Activated T-cell treated with anti-CD3 and anti-CD28 coated beads for 48 hours (primary cell): ENCODE measurements at regions not wholly inside any gene's neighbourhood (a gene's known extent, or its start where the extent isn't known, plus 50 kb on each side); places are given as distances from the start of the nearest gene placed in this dataset.
"Not testable (repeated sequence)": the region's sequence is repeated elsewhere in the genome, so short reads cannot be mapped to it uniquely, and the experiment has no call there.

Source experiments
- DNase-seq: peaks from one replicate; pipeline ENCODE4 v3.0.0-alpha.2; 2020; ENCODE audit warnings: low read depth

DNA sequence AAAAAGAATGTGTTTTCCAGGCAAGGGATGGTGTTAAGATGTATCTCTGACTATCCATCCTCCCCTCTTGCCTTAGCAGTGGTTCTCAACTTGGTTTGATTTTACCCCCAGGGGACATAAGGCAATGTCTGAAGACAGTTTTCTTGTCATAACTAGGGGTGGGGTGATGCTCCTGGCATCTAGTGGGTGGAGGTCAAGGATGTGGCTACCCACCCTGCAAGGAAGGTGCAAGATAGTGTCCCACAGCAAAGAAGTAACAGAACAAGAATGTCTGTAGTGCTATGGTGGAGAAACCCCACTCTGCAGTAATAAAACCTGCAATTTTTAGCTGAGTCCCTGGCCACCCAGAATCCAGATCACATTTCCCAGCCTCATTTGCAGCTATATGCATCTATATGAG, 81.2 kb upstream of the TBL1X start:
- DNase-seq: no peak

DNA sequence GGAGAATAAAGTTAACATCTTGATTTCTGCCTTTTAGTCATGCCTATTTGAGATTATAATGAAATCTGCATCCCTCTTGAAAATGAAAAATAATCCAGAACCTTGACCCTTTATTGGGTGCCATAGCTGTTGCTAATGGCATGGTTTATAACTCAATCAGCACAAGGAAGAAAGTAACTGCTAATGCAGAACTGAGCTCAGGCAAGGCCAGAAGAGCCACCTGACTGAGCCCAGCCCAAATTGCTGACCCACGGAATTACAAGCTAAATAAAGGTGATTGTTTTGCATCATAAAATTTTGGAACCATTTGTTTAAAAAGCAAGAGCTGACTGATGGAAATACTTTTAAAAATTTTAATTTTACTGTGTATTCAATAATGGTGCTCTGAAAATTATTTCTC, 76.4 kb upstream of the TBL1X start:
- no peak for DNase-seq

DNA sequence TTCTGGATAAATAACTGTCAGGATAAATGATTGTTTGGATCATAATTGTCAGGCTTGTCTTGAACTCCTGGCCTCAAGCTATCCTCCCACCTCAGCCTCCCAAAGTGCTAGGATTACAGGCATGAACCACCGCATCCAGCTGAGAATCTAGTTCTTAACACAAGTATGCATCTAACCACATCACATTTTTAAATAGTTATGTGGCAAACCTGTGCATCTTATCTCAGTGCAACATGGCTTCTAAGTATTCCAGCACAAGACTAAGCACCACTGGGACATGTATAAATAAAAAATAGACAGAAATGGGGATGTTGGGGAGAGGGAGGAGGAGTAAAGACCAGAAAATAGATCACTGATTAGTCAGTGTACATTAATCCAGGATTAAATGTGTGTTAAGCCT, 74.7 kb upstream of the TBL1X start:
- DNase-seq: no peak

DNA sequence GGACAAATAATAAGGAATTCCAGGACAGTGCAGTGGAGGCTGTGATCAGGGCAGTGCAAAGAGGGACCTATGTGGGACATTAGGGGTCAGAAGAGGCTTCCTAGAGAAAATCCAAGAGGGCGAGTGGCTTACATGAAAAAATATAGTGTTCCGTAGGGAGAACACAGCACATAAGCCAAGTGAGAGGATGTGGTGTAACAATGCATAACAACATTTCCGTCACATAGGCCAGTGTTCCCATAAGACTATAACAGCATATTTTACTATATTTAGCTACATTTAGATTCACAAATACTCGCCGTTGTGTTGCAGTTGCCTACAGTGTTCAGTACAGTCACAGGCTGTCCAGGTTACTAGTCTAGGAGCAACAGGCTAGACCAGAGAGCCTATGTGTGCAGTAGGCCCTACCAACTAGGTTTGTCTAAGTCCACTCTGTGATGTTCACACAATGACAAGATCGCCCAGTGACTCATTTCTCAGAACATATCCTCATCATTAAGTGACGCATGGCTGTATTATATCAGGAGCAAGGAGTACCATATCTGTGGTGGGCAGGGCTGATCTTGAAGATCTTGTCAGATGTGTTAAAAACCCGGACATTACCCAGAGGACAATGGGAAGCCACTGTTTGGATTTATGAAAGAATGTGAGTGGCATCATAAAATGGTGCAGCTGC, 74.0 kb upstream of the TBL1X start:
- no peak for DNase-seq

DNA sequence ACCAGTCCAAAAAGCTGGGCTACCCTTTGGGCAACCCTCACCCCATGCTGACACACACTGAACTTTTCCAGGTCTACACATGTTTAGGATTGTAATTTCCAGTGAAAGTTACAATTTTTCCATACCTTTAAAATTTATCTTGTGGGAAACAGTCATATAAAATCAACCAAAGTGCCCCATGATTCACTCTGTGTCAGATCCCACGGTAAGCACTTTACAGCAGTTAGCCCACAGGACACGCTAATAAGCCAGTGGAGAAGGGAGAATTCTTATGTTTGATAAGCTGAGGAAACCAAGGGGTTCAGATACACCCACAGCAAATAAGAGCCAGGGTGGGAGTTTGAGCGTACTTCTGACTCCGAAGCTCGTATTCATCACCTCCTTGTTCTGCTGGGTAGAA, 72.4 kb upstream of the TBL1X start:
- no peak for DNase-seq

DNA sequence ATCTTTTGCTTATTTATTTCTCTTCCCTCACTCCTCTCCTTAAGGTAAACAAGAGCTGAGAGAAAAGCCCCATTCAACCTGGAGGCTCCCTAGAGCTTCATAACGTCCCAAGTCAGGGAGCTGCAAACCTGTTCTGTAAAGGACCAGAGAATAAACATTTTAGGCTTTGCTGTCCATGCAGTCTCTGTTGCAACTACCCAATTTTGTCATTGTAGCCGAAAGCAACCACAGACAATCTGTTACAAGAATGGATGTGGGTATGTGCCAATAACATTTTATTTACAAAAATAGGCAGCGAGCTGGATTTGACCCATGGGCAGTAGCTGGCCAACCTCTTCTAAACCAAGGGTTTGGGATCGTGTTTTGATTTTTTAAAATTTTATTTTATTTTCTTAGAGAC, 71.3 kb upstream of the TBL1X start:
- no peak for DNase-seq

DNA sequence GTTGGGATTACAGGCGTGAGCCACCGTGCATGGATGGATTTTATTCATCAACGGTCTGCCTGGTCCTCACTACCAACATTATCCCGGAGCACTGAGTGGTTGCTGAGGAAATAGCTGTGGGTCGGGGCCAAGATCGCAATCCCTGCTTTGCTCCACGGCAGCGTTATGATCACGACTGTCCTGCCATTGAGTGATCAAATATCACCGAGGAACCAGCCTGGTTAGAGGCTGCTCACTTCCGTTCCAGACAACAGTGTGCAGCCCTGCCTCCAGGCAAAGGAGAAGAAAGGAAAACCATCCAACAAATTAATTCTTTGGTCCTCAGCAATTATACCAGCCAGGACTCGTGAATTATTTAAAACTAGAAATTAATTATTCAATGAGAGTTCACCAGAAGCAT, 70.6 kb upstream of the TBL1X start:
- DNase-seq: no peak

DNA sequence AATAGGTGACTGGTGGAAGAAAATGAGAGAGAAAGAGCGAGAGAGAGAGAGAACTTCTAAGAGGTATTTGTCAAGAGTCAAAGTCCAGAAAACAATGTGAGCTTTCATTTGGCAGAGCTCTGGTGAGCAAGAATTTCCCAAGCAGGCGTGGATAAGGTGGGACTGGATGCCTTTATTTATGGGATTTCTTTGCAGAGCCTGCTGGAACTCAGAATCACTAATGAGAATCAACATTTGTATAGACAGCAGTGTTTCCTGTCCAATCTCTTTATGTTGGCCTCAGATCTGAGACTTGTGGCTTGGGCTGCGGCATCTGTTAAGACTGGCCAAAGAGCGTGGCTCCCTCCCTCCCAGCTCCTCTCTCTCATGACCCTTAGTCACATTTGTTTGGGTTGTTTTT, 67.9 kb upstream of the TBL1X start:
- DNase-seq: no peak

DNA sequence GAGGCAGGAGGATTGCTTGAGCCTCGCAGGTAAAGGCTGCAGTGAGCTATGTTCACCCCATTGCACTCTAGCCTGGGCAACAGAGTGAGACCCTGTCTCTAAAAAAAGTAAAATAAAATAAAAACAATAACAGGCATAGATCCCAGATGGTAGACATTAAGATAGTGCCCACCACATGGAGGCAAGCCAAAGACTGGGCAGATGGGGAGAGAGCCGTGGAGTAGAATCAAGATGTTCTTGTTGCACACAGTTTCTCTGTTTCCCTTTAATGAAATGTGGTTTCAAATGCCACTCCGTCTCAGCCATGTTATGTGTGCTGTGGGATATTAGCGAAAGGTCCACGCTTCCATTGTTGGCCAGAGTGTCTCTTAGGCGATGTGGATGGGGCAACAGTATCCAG, 63.8 kb upstream of the TBL1X start:
- DNase-seq: no peak

DNA sequence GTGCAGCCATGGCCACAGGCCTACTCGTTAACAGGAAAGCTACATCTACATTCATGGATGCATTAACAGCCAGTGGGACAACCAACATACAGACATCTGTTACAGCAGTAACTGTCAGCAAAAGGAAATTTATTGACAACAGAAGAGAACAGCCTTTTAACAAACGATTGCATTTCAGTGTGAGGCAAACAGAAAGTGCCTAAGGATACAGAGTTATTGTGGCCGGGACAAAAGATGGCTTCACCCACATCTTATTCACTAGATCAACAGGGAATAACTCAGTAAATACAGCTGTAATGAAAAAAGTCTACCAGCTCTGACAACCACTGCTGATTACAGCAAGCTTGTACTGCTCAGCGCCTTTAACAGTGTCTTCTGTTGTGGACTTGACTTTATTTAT, 61.5 kb upstream of the TBL1X start:
- DNase-seq: no peak

DNA sequence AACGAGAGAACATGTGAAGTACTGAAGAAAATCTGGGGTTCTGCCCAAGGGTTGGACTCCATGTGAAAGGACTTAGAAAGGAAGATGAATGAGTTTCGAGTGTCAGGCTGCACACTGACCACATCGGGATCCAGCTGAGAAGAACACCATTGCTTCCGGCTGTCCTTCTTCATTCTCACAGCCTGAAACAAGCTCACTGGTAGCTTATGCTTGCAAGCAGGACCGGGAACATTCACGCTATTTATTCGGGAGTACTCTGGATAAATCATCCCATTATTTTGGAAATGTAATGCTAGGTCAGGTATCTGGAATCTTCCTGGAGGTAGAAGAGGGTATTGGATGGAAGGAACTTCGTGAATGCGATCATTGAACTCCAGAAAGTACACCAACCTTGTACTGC, 59.2 kb upstream of the TBL1X start:
- DNase-seq: not testable (repeated sequence)

DNA sequence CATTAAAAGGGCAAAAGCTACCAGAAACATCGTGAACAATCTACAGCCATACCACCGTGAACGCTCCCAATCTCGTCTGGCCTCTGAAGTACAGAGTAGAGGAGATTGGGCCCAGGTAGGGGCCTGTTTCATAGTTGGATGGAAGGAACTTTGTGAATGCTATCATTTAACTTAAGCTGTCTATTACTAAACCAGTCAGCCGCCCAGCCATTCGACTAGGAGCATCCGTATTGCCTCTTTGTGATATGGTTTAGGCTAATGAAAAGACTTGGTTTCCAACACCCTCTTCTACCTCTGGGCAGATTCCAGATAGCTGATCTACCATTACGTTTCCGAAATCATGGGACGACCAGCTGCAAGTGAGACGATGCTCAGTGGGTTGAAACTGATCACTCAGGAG, 54.0 kb upstream of the TBL1X start:
- DNase-seq: not testable (repeated sequence)

DNA sequence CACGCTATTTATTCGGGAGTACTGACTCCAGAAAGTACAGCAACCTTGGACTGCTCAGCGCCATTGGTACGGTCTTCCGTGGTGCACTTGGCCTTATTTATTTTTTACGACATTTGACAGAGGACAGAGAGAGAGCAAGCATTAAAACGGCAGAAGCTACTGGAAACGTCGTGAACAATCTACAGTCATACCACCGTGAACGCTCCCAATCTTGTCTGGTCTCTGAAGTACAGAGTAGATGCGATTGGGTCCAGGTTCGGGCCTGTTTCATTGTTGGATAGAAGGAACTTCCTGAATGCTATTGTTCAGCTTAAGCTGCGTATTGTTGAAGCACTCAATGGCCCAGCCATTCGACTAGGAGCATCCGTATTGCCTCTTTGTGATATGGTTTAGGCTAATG, 53.2 kb upstream of the TBL1X start:
- DNase-seq: not testable (repeated sequence)

DNA sequence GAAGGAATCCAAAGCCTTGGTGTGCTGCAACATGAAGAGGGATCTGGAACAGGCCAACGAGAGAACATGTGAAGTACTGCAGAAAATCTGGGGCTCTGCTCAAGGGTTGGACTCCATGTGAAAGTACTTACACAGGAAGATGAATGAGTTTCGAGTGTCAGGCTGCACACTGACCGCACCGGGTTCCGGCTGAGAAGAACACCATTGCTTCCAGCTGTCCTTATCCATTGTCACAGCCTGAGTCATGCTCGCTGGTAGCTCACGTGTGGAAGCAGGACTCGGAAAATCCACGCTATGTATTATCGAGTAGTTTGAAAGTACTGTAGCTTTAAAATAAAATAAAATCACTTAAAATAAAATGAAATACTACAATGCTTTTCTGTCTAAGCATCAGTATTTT, 50.4 kb upstream of the TBL1X start:
- DNase-seq: no peak
